K562 (cell line): ENCODE measurements at regions not wholly inside any gene's neighbourhood (a gene's known extent, or its start where the extent isn't known, plus 50 kb on each side); places are given as distances from the start of the nearest gene placed in this dataset.

Experiments used
- CHD2 ChIP-seq: IDR thresholded peaks from 2 replicates; pipeline ENCODE4 v1.6.1; 2011; ENCODE audit warnings: low read depth, low read length
- CTCF ChIP-seq, 3 experiments: IDR thresholded peaks in 2 of 3; conservative IDR thresholded peaks in 1 of 3; 2 replicates each; pipeline ENCODE4 v1.5.1; 2011 to 2012; ENCODE audit warnings: low read length in 3 of 3, mild to moderate bottlenecking in 3 of 3, control low read depth in 2 of 3, improper control_type of control experiment in 1 of 3, inconsistent platforms in 1 of 3, low read depth in 1 of 3, mixed read lengths in 1 of 3, moderate library complexity in 1 of 3; ENCODE audit not compliant: insufficient read depth in 2 of 3
- ESRRA ChIP-seq: fragments of 450-650 bp; IDR thresholded peaks from 2 replicates; pipeline ENCODE4 v1.6.1; 2014; ENCODE audit warnings: low read depth, mild to moderate bottlenecking, moderate library complexity, borderline replicate concordance
- EZH2 ChIP-seq: IDR thresholded peaks from 2 replicates; pipeline ENCODE4 v1.6.1; 2012; ENCODE audit warnings: low read depth, mild to moderate bottlenecking, inconsistent platforms, low read length, borderline replicate concordance
- HMG20B ChIP-seq: fragments of 250-450 bp; sonication (Bioruptor Pico); IDR thresholded peaks from 2 replicates; pipeline ENCODE4 v1.5.0; 2021; ENCODE audit warnings: mild to moderate bottlenecking
- JUNB ChIP-seq: fragments of 450-650 bp; formaldehyde crosslinking; conservative IDR thresholded peaks from 2 replicates; pipeline ENCODE4 v1.4.0; 2020; ENCODE audit warnings: mild to moderate bottlenecking
- PHF21A ChIP-seq: fragments of 450-650 bp; IDR thresholded peaks from 2 replicates; pipeline ENCODE4 v1.6.1; 2017; ENCODE audit warnings: low read depth, borderline replicate concordance
- POLR2AphosphoS5 ChIP-seq: IDR thresholded peaks from 2 replicates; pipeline ENCODE4 v1.6.1; 2011; ENCODE audit warnings: mild to moderate bottlenecking, low read depth, low read length, moderate library complexity; ENCODE audit not compliant: control insufficient read depth, insufficient read depth
- RAD21 ChIP-seq, 2 experiments: fragments of 250-450 bp in 1 of 2; fragments of 450-650 bp in 1 of 2; sonication (Bioruptor Pico) in 1 of 2; formaldehyde crosslinking in 1 of 2; IDR thresholded peaks in 1 of 2; conservative IDR thresholded peaks in 1 of 2; 2 replicates each; pipeline versions ENCODE4 v1.4.0 to v1.8.0; 2020 to 2022; ENCODE audit warnings: mild to moderate bottlenecking in 2 of 2, moderate library complexity in 1 of 2
- RBM25 ChIP-seq: fragments of 200-400 bp; formaldehyde crosslinking; IDR thresholded peaks from 2 replicates; pipeline ENCODE4 v1.6.1; 2018; ENCODE audit warnings: low read length, low read depth, moderate library complexity; ENCODE audit not compliant: severe bottlenecking
- RHOXF2B ChIP-seq: fragments of 250-450 bp; sonication (Bioruptor Pico); conservative IDR thresholded peaks from 2 replicates; pipeline ENCODE4 v1.5.1; 2021
- ZNF24 ChIP-seq: fragments of 450-650 bp; IDR thresholded peaks from 2 replicates; pipeline ENCODE4 v1.6.1; 2016
- TF ChIP-seq, protein P1 (sequence below), 2 experiments: fragments of 150-350 bp in 1 of 2; IDR thresholded peaks; 2 replicates each; pipeline ENCODE4 v1.6.1; 2012 to 2016; ENCODE audit warnings: low read depth in 2 of 2, low read length in 2 of 2, mild to moderate bottlenecking in 1 of 2, moderate library complexity in 1 of 2
- TF ChIP-seq, protein P2 (sequence below), 2 experiments: fragments of 450-650 bp; IDR thresholded peaks; 2 replicates each; pipeline ENCODE4 v1.6.1; 2016; ENCODE audit warnings: mild to moderate bottlenecking in 2 of 2, borderline replicate concordance in 1 of 2, low read depth in 1 of 2, moderate library complexity in 1 of 2

DNA sequence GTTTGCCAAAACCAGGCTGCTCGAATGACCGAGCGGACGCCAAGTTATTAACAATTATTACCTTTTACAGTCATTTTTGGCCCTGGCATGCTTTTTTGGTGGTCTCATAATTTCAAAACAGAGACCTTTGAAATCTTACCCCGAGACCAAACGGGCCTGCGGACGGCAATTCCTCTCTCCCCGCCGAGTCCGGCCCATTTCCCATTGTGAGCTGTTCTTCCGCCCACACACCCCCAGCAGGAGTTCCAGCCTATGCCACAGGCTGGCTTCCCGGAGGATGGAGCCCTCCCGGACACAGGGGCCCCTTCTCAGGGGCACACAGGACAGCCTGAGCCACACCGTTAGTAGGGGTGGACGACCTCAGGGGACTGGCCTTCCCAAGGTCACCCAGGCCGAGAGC, 130.7 kb downstream of the C16orf95 start:
- TF ChIP-seq RBM25 (no peak), ESRRA (no peak), POLR2AphosphoS5 (no peak), RAD21 (CRISPR knock-in tag; conservative IDR thresholded peaks at IDR 0.05 in 1 of 2, IDR thresholded peaks at IDR 0.05 in 1 of 2) (no peak), JUNB (no peak), PHF21A (no peak), HMG20B (CRISPR knock-in tag) (no peak), CHD2 (no peak), CTCF (IDR thresholded peaks at IDR 0.05 in 2 of 3, conservative IDR thresholded peaks at IDR 0.05 in 1 of 3; ENCODE audit: insufficient read depth in 2 of 3, low read depth in 1 of 3, low read length in 3 of 3) (no peak), ZNF24 (no peak), RHOXF2B (no peak), EZH2 (no peak)
- TF ChIP-seq, protein P1, sequence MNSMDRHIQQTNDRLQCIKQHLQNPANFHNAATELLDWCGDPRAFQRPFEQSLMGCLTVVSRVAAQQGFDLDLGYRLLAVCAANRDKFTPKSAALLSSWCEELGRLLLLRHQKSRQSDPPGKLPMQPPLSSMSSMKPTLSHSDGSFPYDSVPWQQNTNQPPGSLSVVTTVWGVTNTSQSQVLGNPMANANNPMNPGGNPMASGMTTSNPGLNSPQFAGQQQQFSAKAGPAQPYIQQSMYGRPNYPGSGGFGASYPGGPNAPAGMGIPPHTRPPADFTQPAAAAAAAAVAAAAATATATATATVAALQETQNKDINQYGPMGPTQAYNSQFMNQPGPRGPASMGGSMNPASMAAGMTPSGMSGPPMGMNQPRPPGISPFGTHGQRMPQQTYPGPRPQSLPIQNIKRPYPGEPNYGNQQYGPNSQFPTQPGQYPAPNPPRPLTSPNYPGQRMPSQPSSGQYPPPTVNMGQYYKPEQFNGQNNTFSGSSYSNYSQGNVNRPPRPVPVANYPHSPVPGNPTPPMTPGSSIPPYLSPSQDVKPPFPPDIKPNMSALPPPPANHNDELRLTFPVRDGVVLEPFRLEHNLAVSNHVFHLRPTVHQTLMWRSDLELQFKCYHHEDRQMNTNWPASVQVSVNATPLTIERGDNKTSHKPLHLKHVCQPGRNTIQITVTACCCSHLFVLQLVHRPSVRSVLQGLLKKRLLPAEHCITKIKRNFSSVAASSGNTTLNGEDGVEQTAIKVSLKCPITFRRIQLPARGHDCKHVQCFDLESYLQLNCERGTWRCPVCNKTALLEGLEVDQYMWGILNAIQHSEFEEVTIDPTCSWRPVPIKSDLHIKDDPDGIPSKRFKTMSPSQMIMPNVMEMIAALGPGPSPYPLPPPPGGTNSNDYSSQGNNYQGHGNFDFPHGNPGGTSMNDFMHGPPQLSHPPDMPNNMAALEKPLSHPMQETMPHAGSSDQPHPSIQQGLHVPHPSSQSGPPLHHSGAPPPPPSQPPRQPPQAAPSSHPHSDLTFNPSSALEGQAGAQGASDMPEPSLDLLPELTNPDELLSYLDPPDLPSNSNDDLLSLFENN (IDR thresholded peaks at IDR 0.05; ENCODE audit: low read depth in 2 of 2, low read length in 2 of 2): no peak
- TF ChIP-seq, protein P2, sequence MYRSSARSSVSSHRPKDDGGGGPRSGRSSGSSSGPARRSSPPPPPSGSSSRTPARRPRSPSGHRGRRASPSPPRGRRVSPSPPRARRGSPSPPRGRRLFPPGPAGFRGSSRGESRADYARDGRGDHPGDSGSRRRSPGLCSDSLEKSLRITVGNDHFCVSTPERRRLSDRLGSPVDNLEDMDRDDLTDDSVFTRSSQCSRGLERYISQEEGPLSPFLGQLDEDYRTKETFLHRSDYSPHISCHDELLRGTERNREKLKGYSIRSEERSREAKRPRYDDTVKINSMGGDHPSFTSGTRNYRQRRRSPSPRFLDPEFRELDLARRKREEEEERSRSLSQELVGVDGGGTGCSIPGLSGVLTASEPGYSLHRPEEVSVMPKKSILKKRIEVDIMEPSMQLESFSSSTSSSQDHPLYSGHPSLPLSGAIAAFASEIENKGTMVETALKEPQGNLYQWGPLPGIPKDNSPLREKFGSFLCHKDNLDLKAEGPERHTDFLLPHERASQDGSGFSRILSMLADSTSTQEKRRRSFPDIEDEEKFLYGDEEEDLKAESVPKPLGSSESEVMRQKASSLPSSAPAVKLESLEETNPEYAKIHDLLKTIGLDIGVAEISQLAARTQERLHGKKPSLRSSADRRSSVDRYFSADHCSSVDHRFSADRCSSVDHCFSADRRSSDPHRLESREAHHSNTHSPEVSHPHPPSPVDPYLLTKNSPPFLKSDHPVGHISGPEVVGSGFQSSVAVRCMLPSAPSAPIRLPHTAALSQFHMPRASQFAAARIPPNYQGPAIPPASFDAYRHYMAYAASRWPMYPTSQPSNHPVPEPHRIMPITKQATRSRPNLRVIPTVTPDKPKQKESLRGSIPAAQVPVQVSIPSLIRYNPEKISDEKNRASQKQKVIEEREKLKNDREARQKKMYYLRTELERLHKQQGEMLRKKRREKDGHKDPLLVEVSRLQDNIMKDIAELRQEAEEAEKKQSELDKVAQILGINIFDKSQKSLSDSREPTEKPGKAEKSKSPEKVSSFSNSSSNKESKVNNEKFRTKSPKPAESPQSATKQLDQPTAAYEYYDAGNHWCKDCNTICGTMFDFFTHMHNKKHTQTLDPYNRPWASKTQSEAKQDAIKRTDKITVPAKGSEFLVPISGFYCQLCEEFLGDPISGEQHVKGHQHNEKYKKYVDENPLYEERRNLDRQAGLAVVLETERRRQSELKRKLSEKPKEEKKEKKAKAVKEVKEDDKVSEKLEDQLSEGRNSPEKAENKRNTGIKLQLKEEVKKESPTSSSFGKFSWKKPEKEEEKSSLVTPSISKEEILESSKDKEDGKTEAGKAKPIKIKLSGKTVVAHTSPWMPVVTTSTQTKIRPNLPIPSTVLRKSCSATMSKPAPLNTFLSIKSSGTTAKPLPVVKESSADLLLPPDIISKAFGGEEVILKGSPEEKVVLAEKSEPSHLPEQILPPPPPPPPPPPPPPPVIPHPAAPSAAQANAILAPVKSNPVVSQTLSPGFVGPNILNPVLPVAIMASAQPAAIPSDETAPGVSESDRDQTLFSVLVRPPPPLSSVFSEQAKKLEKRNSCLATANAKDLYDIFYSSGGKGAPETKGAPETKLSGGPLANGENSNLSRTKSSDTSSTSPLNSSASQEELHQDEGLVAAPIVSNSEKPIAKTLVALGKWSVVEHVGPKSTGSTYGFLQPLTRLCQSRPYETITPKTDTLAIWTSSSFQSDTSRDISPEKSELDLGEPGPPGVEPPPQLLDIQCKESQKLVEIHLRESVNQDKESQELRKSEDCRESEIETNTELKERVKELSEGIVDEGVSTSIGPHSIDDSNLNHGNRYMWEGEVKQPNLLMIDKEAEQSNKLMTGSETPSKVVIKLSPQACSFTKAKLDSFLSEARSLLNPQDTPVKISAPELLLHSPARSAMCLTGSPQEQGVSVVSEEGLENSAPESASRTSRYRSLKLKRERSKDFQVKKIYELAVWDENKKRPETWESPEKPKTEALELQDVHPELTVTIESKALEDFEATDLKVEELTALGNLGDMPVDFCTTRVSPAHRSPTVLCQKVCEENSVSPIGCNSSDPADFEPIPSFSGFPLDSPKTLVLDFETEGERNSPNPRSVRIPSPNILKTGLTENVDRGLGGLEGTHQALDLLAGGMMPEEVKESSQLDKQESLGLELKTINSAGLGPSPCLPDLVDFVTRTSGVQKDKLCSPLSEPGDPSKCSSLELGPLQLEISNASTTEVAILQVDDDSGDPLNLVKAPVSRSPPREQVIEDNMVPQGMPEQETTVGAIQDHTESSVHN (IDR thresholded peaks at IDR 0.05; ENCODE audit: borderline replicate concordance in 1 of 2, low read depth in 1 of 2): no peak
